ENCODE measurements at regions not wholly inside any gene's neighbourhood (a gene's known extent, or its start where the extent isn't known, plus 50 kb on each side); places are given as distances from the start of the nearest gene placed in this dataset.

- FAIRE-seq (no peak), DNase-seq (ENCODE audit: low read depth) (no peak)
- H3K36me3 ChIP-seq (ENCODE audit: control insufficient read depth, insufficient read depth, low read length): no peaks in the 10 kb centered on the region
- no peak for TF ChIP-seq CTCF (IDR thresholded peaks at IDR 0.05; ENCODE audit: insufficient read depth, low read length, severe bottlenecking)
- no peak overlapping the region for H3K4me3 ChIP-seq (ENCODE audit: low read depth, low read length)
- H3K27me3 ChIP-seq (ENCODE audit: control insufficient read depth, insufficient read depth, low read length): no peaks in the 10 kb centered on the region
Measured at GRCh38 chr10:93245779-93246178, 172.1 kb downstream of the CYP26A1 start.

GRCh38 chr10:93248583-93249227 lies 175.0 kb downstream of the CYP26A1 start:
- FAIRE-seq (no peak), DNase-seq (ENCODE audit: low read depth) (no peak)
- TF ChIP-seq CTCF (IDR thresholded peaks at IDR 0.05; ENCODE audit: insufficient read depth, low read length, severe bottlenecking): no peak
- Histone ChIP-seq H3K4me3 (ENCODE audit: low read depth, low read length) (no peak overlapping the region), H3K27me3 (ENCODE audit: control insufficient read depth, insufficient read depth, low read length) (no peaks in the 10 kb centered on the region), H3K36me3 (ENCODE audit: control insufficient read depth, insufficient read depth, low read length) (no peaks in the 10 kb centered on the region)

GRCh38 chr10:93250010-93250409 lies 176.3 kb downstream of the CYP26A1 start:
- H3K36me3 ChIP-seq (ENCODE audit: control insufficient read depth, insufficient read depth, low read length): no peaks in the 10 kb centered on the region
- no peak overlapping the region for H3K4me3 ChIP-seq (ENCODE audit: low read depth, low read length)
- no peak for TF ChIP-seq CTCF (IDR thresholded peaks at IDR 0.05; ENCODE audit: insufficient read depth, low read length, severe bottlenecking)
- DNase-seq (ENCODE audit: low read depth) (no peak), FAIRE-seq (no peak)
- no peaks in the 10 kb centered on the region for H3K27me3 ChIP-seq (ENCODE audit: control insufficient read depth, insufficient read depth, low read length)

- H3K36me3 ChIP-seq (ENCODE audit: control insufficient read depth, insufficient read depth, low read length): no peaks in the 10 kb centered on the region
- no peak overlapping the region for H3K4me3 ChIP-seq (ENCODE audit: low read depth, low read length)
- TF ChIP-seq CTCF (IDR thresholded peaks at IDR 0.05; ENCODE audit: insufficient read depth, low read length, severe bottlenecking): no peak
- no peaks in the 10 kb centered on the region for H3K27me3 ChIP-seq (ENCODE audit: control insufficient read depth, insufficient read depth, low read length)
- DNase-seq (ENCODE audit: low read depth) (no peak), FAIRE-seq (no peak)
Measured at GRCh38 chr10:93254180-93254853, 180.6 kb downstream of the CYP26A1 start.

- H3K27me3 ChIP-seq (ENCODE audit: control insufficient read depth, insufficient read depth, low read length): no peaks in the 10 kb centered on the region
- no peaks in the 10 kb centered on the region for H3K36me3 ChIP-seq (ENCODE audit: control insufficient read depth, insufficient read depth, low read length)
- no peak for TF ChIP-seq CTCF (IDR thresholded peaks at IDR 0.05; ENCODE audit: insufficient read depth, low read length, severe bottlenecking)
- DNase-seq (ENCODE audit: low read depth) (no peak), FAIRE-seq (no peak)
- H3K4me3 ChIP-seq (ENCODE audit: low read depth, low read length): no peak overlapping the region
Measured at GRCh38 chr10:93255546-93255945, 181.9 kb downstream of the CYP26A1 start.

All from bronchial epithelial cell (primary cell).